ENCODE measurements at regions not wholly inside any gene's neighbourhood (a gene's known extent, or its start where the extent isn't known, plus 50 kb on each side); places are given as distances from the start of the nearest gene placed in this dataset.

- TF ChIP-seq NFYB (CRISPR knock-in tag; conservative IDR thresholded peaks at IDR 0.05; ENCODE audit: low read depth), result no peak
- TF ChIP-seq CTCF (IDR thresholded peaks at IDR 0.05), result no peak
- TF ChIP-seq ELF4 (CRISPR knock-in tag; IDR thresholded peaks at IDR 0.05; ENCODE audit: low read depth), result no peak
- TF ChIP-seq ATF6 (CRISPR knock-in tag; IDR thresholded peaks at IDR 0.05), result no peak
Observed at GRCh38 chr2:66344087-66344663, 90.8 kb upstream of the MEIS1 start.

All from WTC11 (cell line).